Endothelial cell of umbilical vein (primary cell): ENCODE measurements at regions not wholly inside any gene's neighbourhood (a gene's known extent, or its start where the extent isn't known, plus 50 kb on each side); places are given as distances from the start of the nearest gene placed in this dataset.

Experiments
- BruUV-seq: library from RNA; stranded (reverse); fragments of 400-500 nt; replicated peaks from 2 replicates; lab custom pipeline; 2021; lab: Mats Ljungman, UMichigan
- CTCF ChIA-PET: fragments of 300-600, 350-600 bp; sonication (Branson Sonifier 250); formaldehyde crosslinking; loops from one replicate; lab custom pipeline; 2021; ENCODE audit warnings: antibody characterized with exemption, inconsistent platforms; lab: Charles Lee
- POLR2A ChIA-PET: fragments of 300-600, 350-600 bp; sonication (Branson Sonifier 250); formaldehyde crosslinking; loops from one replicate; lab custom pipeline; 2021; ENCODE audit warnings: antibody characterized with exemption, inconsistent platforms; lab: Charles Lee
- DNase-seq: peaks from one replicate; pipeline ENCODE4 v3.0.0-alpha.2; 2011; ENCODE audit warnings: low read depth, low spot score
- FAIRE-seq: peaks from 2 replicates; lab custom pipeline; 2011; peaks lifted over from hg19 to GRCh38; lab: Jason Lieb, UNC
- H2AFZ ChIP-seq: 2 replicates; pipeline ENCODE4 v1.6.0; 2012; ENCODE audit warnings: low read depth, low read length, control low read depth, inconsistent platforms
- H3K27ac ChIP-seq: 2 replicates; pipeline ENCODE4 v1.5.1; 2011; ENCODE audit warnings: low read depth, mild to moderate bottlenecking, control low read depth, low read length, moderate library complexity; ENCODE audit not compliant: insufficient read depth
- H3K27me3 ChIP-seq, 2 experiments: 2 replicates each; pipeline versions ENCODE4 v1.6.0 to v1.6.1; 2011; ENCODE audit warnings: low read length in 2 of 2, mixed read lengths in 1 of 2; ENCODE audit not compliant: control insufficient read depth in 2 of 2, insufficient read depth in 2 of 2
- H3K36me3 ChIP-seq, 2 experiments: 2 replicates in 1 of 2; 3 replicates in 1 of 2; pipeline ENCODE4 v1.5.1; 2011; ENCODE audit warnings: low read length in 2 of 2, mild to moderate bottlenecking in 1 of 2, moderate library complexity in 1 of 2; ENCODE audit not compliant: control insufficient read depth in 2 of 2, insufficient read depth in 2 of 2; ENCODE audit errors: extremely low read depth in 1 of 2
- H3K4me1 ChIP-seq: 3 replicates; pipeline ENCODE4 v1.5.1; 2011; ENCODE audit warnings: mild to moderate bottlenecking, low read length; ENCODE audit not compliant: control insufficient read depth, insufficient read depth; ENCODE audit errors: extremely low read depth
- H3K4me2 ChIP-seq: 2 replicates; pipeline ENCODE4 v1.6.1; 2011; ENCODE audit warnings: low read length, control low read depth, mixed read lengths; ENCODE audit not compliant: insufficient read depth
- H3K4me3 ChIP-seq, 3 experiments: fragments of 200-600 bp in 1 of 3; sonication (generic), shearing (Covaris generic) in 1 of 3; replicated peaks in 1 of 3; 2 replicates each; pipeline ENCODE4 v1.5.1; 2011 to 2016; ENCODE audit warnings: control low read depth in 3 of 3, low read length in 3 of 3, mild to moderate bottlenecking in 2 of 3, inconsistent platforms in 1 of 3, low read depth in 1 of 3, moderate library complexity in 1 of 3; ENCODE audit not compliant: insufficient read depth in 1 of 3
- H3K79me2 ChIP-seq: 2 replicates; pipeline ENCODE4 v1.6.0; 2012; ENCODE audit warnings: low read length, inconsistent platforms; ENCODE audit not compliant: control insufficient read depth, insufficient read depth
- H3K9ac ChIP-seq: replicated peaks from 2 replicates; pipeline ENCODE3; 2011; ENCODE audit warnings: low read length, control low read depth; ENCODE audit not compliant: insufficient read depth; ENCODE audit errors: extremely low read depth
- H3K9me1 ChIP-seq: replicated peaks from 3 replicates; pipeline ENCODE4 v1.6.0; 2011; ENCODE audit warnings: mild to moderate bottlenecking, low read length; ENCODE audit not compliant: control insufficient read depth, insufficient read depth; ENCODE audit errors: extremely low read depth
- H3K9me3 ChIP-seq: replicated peaks from 2 replicates; pipeline ENCODE4 v1.5.1; 2012; ENCODE audit warnings: low read length, inconsistent platforms; ENCODE audit not compliant: control insufficient read depth, insufficient read depth
- H4K20me1 ChIP-seq: replicated peaks from 2 replicates; pipeline ENCODE3; 2011; ENCODE audit warnings: mild to moderate bottlenecking, low read length; ENCODE audit not compliant: control insufficient read depth, insufficient read depth; ENCODE audit errors: extremely low read depth
- CTCF ChIP-seq, 2 donors: IDR thresholded peaks; 1 replicate in 1 of 2; 2 replicates in 1 of 2; pipeline ENCODE4 v1.5.1; 2011; ENCODE audit warnings: low read length in 2 of 2, mild to moderate bottlenecking in 2 of 2, moderate library complexity in 2 of 2, control low read depth in 1 of 2, inconsistent platforms in 1 of 2, low read depth in 1 of 2; ENCODE audit not compliant: insufficient read depth in 1 of 2; ENCODE audit errors: extremely low read depth in 1 of 2
- EZH2 ChIP-seq: IDR thresholded peaks from 2 replicates; pipeline ENCODE4 v1.6.1; 2012; ENCODE audit warnings: borderline replicate concordance, low read depth, mild to moderate bottlenecking, moderate library complexity, low read length, inconsistent platforms; ENCODE audit not compliant: severe bottlenecking
- FOS ChIP-seq: IDR thresholded peaks from 2 replicates; pipeline ENCODE4 v1.6.1; 2011; ENCODE audit warnings: mild to moderate bottlenecking, low read length, moderate library complexity, borderline replicate concordance; ENCODE audit not compliant: insufficient read depth
- GATA2 ChIP-seq: IDR thresholded peaks from 2 replicates; pipeline ENCODE4 v1.7.0; 2011; ENCODE audit warnings: low read depth, mild to moderate bottlenecking, moderate library complexity, mixed read lengths, low read length; ENCODE audit not compliant: insufficient read length, insufficient read depth
- JUN ChIP-seq: IDR thresholded peaks from 2 replicates; pipeline ENCODE4 v1.6.1; 2011; ENCODE audit warnings: borderline replicate concordance, low read depth; ENCODE audit not compliant: insufficient read length, insufficient read depth
- MAX ChIP-seq: IDR thresholded peaks from 2 replicates; pipeline ENCODE4 v1.6.1; 2011; ENCODE audit not compliant: insufficient read depth, insufficient read length
- MYC ChIP-seq: IDR thresholded peaks from one replicate; pipeline ENCODE4 v1.6.1; 2011; ENCODE audit warnings: mild to moderate bottlenecking, low read depth, low read length
- POLR2A ChIP-seq: IDR thresholded peaks from 2 replicates; pipeline ENCODE4 v1.6.1; 2012; ENCODE audit warnings: low read depth, mild to moderate bottlenecking, control low read depth, low read length
- POLR2AphosphoS5 ChIP-seq: IDR thresholded peaks from 2 replicates; pipeline ENCODE4 v1.6.1; 2012; ENCODE audit warnings: low read depth, mild to moderate bottlenecking, control low read depth, low read length, moderate library complexity; ENCODE audit not compliant: insufficient read depth
- dilution Hi-C: fragments of 300-500 bp; cut with MboI; formaldehyde crosslinking; loops from one replicate; pipeline ENCODE4 v1.15.0; 2019; ENCODE audit warnings: low sequenced_read_pairs; ENCODE audit not compliant: extremely low pct_ligation_motif_present
- intact Hi-C: fragments of 100-400 bp; cut with micrococcal nuclease; formaldehyde crosslinking; loops from one replicate; pipeline ENCODE4 v1.10.0; 2022

GRCh38 chr9:21535396-21535795 lies 53.3 kb upstream of the IFNE start:
- intact Hi-C loops (no loop called here), dilution Hi-C loops (no loop called here)
- Histone ChIP-seq H3K79me2 (peaks cover 70% of the 10 kb centered on the region), H3K9me3 (no peaks in the 10 kb centered on the region), H3K27me3 (no peaks in the 10 kb centered on the region), H3K4me2 (no peak overlapping the region), H3K9ac (no peak overlapping the region), H3K4me1 (no peaks in the 10 kb centered on the region), H3K27ac (no peak overlapping the region), H3K9me1 (no peaks in the 10 kb centered on the region), H2AFZ (no peak overlapping the region), H4K20me1 (no peaks in the 10 kb centered on the region), H3K36me3 (peaks cover 0 to 3% of the 10 kb centered on the region in 2 experiments), H3K4me3 (no peak overlapping the region)
- no TSS peak for BruUV-seq
- no peak for TF ChIP-seq EZH2
- TF ChIP-seq GATA2, result no peak
- TF ChIP-seq FOS, result no peak
- no peak for TF ChIP-seq POLR2AphosphoS5
- TF ChIP-seq MAX, result no peak
- TF ChIP-seq CTCF (IDR thresholded peaks at IDR 0.05; ENCODE audit: extremely low read depth in 1 of 2, insufficient read depth in 1 of 2, low read depth in 1 of 2, low read length in 2 of 2), result no peak
- no peak for TF ChIP-seq MYC
- TF ChIP-seq JUN, result no peak
- TF ChIP-seq POLR2A, result no peak
- FAIRE-seq, result no peak
- ChIA-PET CTCF (no interaction called here), POLR2A (no interaction called here)
- DNase-seq, result no peak
